Head of caudate nucleus (tissue), 42 donors: ENCODE measurements at regions not wholly inside any gene's neighbourhood (a gene's known extent, or its start where the extent isn't known, plus 50 kb on each side); places are given as distances from the start of the nearest gene placed in this dataset.

Experiments used
- DNase-seq, 42 donors: peaks; one replicate each; pipeline versions ENCODE4 v3.0.0 to v3.0.0-alpha.2; 2020 to 2021; ENCODE audit warnings: mixed read lengths in 7 of 42
- intact Hi-C: fragments of 100-400 bp; cut with DNase I; formaldehyde crosslinking; loops from one replicate; pipeline ENCODE4 v1.15.0; 2022

DNA sequence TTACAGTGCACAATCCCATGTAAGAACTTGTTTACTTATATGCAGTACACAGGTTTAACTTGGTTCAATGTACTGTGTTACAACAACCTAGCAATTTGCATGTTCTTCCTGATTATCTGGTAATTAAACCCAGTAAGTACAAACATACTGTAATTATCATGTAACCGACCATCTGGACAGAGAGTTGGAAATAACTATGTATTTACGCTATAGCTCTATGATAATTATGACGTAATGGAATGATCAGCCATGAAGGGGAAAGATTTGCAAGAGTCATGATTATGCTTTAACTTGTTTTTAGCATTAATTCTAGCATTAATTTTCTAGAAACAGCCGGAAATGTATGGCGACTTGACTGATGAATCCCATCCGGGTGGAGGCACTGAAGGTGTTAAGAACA, 74.8 kb upstream of the SALL1 start:
- no peak for DNase-seq
- intact Hi-C loops, result no loop called here

DNA sequence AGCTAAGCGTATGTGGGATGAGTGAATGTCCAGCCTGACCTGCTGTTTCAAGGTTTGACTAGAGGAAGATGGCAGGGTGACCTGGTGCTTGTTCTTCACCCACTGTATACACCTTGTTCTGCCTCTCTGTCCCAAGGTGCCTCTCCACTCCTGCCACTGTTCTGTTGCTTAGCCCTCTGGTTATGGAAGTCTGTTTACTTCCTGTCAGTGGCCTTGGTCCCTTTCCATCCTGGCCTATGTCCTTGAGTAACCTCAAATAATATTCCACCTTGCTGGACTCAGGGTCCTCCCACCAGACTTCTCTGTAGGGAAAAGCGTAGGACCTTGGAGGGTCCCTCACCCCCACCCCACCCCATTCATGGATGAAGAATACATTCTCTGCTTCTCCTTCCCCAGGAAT, 73.2 kb upstream of the SALL1 start:
- intact Hi-C loops, result no loop called here
- DNase-seq, result no peak

DNA sequence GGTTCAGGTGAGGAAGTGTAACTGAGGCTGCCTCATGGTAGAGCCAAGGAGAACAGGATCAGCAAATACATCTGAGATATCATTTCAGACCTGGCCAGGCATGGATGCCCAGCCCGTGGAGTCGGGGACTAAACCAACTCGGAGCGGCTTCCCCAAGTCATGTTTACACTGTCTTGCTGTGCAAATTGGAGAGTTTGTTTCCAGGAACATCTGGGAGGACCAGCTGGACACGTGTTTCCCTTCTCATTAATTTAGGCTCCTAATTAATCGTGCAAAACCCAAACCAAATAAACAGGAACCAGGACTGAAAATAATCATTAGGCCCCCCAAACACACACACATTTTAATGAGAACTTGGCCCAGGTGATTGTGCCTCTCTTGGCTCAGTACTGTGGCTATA, 70.9 kb upstream of the SALL1 start:
- DNase-seq, result no peak
- intact Hi-C loops, result no loop called here

DNA sequence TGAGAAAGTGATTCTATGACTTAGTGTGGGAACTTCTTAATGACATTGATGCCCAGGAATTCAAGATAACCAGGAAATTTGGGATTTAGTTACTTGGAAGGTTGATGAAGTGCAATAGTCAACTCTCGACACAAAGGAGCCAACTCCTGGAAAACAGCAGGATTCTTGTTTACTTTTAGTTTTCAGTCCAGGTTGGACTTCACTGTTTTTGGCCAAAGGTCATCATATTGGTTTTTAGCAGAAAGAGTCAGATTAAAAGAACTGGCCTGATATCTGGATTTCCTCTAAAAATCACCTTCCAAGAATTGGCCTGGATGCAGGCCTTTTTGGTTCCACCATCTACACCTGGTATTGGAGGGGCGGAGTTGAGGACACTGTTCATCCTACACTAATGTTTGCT, 60.1 kb upstream of the SALL1 start:
- intact Hi-C loops, result no loop called here
- DNase-seq, result no peak

DNA sequence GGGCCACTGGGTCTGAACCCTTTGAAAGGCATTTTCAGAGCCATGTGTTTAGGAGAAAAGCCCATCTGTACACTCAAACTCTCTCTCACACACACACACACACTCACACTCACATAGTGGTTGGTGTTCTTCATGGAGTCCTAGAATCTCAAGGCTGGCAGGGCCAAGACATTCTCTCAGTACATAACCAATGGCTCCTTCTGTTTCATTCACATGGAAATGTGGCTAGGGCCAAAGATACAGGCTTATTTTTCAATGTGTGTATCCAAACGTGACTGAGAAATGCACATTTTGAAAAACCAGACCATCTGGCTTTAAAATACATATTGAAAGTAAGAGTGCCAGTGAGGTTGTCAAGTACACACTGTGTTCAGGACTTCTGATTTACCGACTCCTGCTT, 59.0 kb upstream of the SALL1 start:
- intact Hi-C loops, result no loop called here
- DNase-seq, result no peak

DNA sequence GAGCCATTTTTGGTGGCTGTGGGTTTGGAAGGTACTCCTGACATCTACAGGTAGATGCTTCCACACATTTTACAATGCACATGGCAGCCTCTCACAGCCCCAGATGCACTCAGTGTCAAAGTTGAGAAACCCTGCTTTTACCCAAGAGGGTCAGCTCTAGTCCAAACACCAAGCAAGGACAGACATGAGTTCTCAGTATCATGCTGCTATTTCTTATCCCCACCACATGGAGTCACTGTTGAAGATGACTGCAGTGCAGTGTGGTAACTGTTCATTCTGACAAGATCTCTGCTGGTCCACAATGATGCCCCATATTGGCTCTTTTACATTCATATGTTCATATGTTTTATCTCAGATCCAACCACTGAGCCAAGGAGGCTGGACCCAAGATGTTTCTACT, 50.5 kb upstream of the SALL1 start:
- DNase-seq, result no peak
- intact Hi-C loops, result no loop called here
